ENCODE measurements at regions not wholly inside any gene's neighbourhood (a gene's known extent, or its start where the extent isn't known, plus 50 kb on each side); places are given as distances from the start of the nearest gene placed in this dataset.
A peak's percentile ranks its signal among the peaks of the same experiment; 100 is the strongest.

- TF ChIP-seq ZNF274 (IDR thresholded peaks at IDR 0.05; ENCODE audit: low read length) (no peak), ZNF274 (tag by site-specific recombination; IDR thresholded peaks at IDR 0.05; ENCODE audit: borderline replicate concordance) (no peak; the same call in 1 of the 2 replicates), ZNF658 (tag by site-specific recombination; IDR thresholded peaks at IDR 0.05) (peak; percentile 64; the same call in 1 of the 2 replicates), ZNF133 (tag by site-specific recombination; IDR thresholded peaks at IDR 0.05) (0 out of 2 replicates have a peak, but pooled peaks have one; percentile 24), ZNF776 (tag by site-specific recombination; IDR thresholded peaks at IDR 0.05; ENCODE audit: borderline replicate concordance) (0 out of 2 replicates have a peak, but pooled peaks have one; percentile 13), ELK4 (IDR thresholded peaks at IDR 0.05; ENCODE audit: borderline replicate concordance, low read depth, low read length) (no peak), ZNF621 (tag by site-specific recombination; IDR thresholded peaks at IDR 0.05) (0 out of 2 replicates have a peak, but pooled peaks have one; percentile 36), ZNF266 (tag by site-specific recombination; IDR thresholded peaks at IDR 0.05; ENCODE audit: low read depth) (peak; percentile 53), ZNF704 (tag by site-specific recombination; IDR thresholded peaks at IDR 0.05) (peak; percentile 11; the same call in 1 of the 2 replicates), MZF1 (tag by site-specific recombination; IDR thresholded peaks at IDR 0.05; ENCODE audit: borderline replicate concordance) (no peak), ZNF473 (tag by site-specific recombination; IDR thresholded peaks at IDR 0.05) (peak; percentile 50; the same call in 1 of the 2 replicates), ZNF791 (tag by site-specific recombination; IDR thresholded peaks at IDR 0.05) (peak; percentile 39; the same call in 1 of the 2 replicates), ZNF777 (tag by site-specific recombination; IDR thresholded peaks at IDR 0.05; ENCODE audit: borderline replicate concordance) (peak; percentile 83), ZNF571 (tag by site-specific recombination; IDR thresholded peaks at IDR 0.05) (peak; percentile 79; the same call in 1 of the 2 replicates), YY2 (tag by site-specific recombination; IDR thresholded peaks at IDR 0.05) (0 out of 2 replicates have a peak, but pooled peaks have one; percentile 50), KLF16 (tag by site-specific recombination; IDR thresholded peaks at IDR 0.05) (no peak), ZFHX2 (tag by site-specific recombination; conservative IDR thresholded peaks at IDR 0.05) (peak; percentile 24), ZNF670 (tag by site-specific recombination; IDR thresholded peaks at IDR 0.05; ENCODE audit: low read depth) (peak; percentile 92), RBAK (tag by site-specific recombination; IDR thresholded peaks at IDR 0.05) (peak; percentile 85; the same call in 1 of the 2 replicates), ZNF513 (tag by site-specific recombination; IDR thresholded peaks at IDR 0.05) (peak; percentile 96), ZNF311 (tag by site-specific recombination; IDR thresholded peaks at IDR 0.05; ENCODE audit: borderline replicate concordance) (peak; percentile 6), ZNF146 (tag by site-specific recombination; IDR thresholded peaks at IDR 0.05) (no peak), SALL2 (tag by site-specific recombination; IDR thresholded peaks at IDR 0.05; ENCODE audit: borderline replicate concordance) (peak; percentile 89; the same call in 1 of the 2 replicates), PRDM2 (tag by site-specific recombination; IDR thresholded peaks at IDR 0.05; ENCODE audit: borderline replicate concordance) (peak; percentile 62; the same call in 1 of the 2 replicates), ZBTB21 (tag by site-specific recombination; IDR thresholded peaks at IDR 0.05) (peak; percentile 50; the same call in 1 of the 2 replicates), SETDB1 (IDR thresholded peaks at IDR 0.05; ENCODE audit: insufficient read length, low read length) (no peak), ZNF148 (tag by site-specific recombination; IDR thresholded peaks at IDR 0.05; ENCODE audit: borderline replicate concordance) (peak; percentile 84; the same call in 1 of the 2 replicates)
Measured at GRCh38 chr14:104232070-104232484, 93.7 kb downstream of the KIF26A start (continued).

Data from HEK293 (cell line).